ENCODE measurements at regions not wholly inside any gene's neighbourhood (a gene's known extent, or its start where the extent isn't known, plus 50 kb on each side); places are given as distances from the start of the nearest gene placed in this dataset.

DNA sequence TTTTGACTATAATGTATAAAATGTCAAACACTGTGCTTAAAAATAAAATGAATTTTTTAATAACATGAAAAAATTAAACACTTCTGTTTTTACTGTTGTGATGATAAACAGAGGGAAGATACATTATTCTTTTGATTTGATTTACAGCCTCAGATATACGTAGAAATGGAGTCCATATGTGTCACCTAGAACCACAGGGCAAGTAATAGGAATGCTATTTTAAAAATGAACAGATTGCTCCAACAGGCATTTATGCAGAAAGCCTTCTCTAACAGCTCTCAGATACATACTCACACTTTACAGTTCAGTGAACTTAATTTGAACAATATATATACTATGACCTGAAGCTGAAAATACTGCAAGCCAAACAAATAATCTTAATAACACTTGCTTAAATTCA, 1551.0 kb downstream of the GRIK2 start:
- H2AFZ ChIP-seq (ENCODE audit: control insufficient read depth, low read depth, low read length): no peak overlapping the region
- H3K9me3 ChIP-seq (replicated peaks; ENCODE audit: control insufficient read depth, insufficient read depth, low read length): no peaks in the 10 kb centered on the region
- ChIA-PET SMC1A (ENCODE audit: uncharacterized antibody, unreplicated experiment) (interaction anchor here (1.2 to 1.7 kb wide), 2 partner anchors 8 to 178 kb away, joined by 3 read pairs; no protein-coding TSS in a partner anchor), CTCF (interaction anchor here (1.0 kb wide), 1 partner anchor 94 kb away, joined by 3 read pairs; no protein-coding TSS in a partner anchor), RAD21 (ENCODE audit: unreplicated experiment) (no interaction called here), POLR2A (no interaction called here)
- intact Hi-C loops (cut with micrococcal nuclease; ENCODE audit: unreplicated experiment) (no loop called here), in situ Hi-C loops (cut with MboI) (no loop called here)
- WGBS (ENCODE audit: insufficient coverage, insufficient replicate concordance, low lambda C conversion rate, missing lambda C conversion rate): 0% methylated on average over 1 of the region's 1 CpG
- ATAC-seq (no peak), DNase-seq (ENCODE audit: low read depth, low spot score) (no peak), FAIRE-seq (no peak)
- H3K79me2 ChIP-seq (ENCODE audit: control insufficient read depth, insufficient read depth, low read length): no peaks in the 10 kb centered on the region
- H3K4me2 ChIP-seq (ENCODE audit: control insufficient read depth, insufficient read depth): no peak overlapping the region
- TF ChIP-seq, protein P1, sequence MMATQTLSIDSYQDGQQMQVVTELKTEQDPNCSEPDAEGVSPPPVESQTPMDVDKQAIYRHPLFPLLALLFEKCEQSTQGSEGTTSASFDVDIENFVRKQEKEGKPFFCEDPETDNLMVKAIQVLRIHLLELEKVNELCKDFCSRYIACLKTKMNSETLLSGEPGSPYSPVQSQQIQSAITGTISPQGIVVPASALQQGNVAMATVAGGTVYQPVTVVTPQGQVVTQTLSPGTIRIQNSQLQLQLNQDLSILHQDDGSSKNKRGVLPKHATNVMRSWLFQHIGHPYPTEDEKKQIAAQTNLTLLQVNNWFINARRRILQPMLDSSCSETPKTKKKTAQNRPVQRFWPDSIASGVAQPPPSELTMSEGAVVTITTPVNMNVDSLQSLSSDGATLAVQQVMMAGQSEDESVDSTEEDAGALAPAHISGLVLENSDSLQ (IDR thresholded peaks at IDR 0.05): no peak
- TF ChIP-seq ETV6 (conservative IDR thresholded peaks at IDR 0.05 in 1 of 2, IDR thresholded peaks at IDR 0.05 in 1 of 2; ENCODE audit: borderline replicate concordance in 1 of 2, low read depth in 1 of 2) (no peak), ZNF384 (IDR thresholded peaks at IDR 0.05; ENCODE audit: borderline replicate concordance, low read depth, low read length) (no peak), MEF2B (IDR thresholded peaks at IDR 0.05; ENCODE audit: partially characterized antibody, poor library complexity, severe bottlenecking) (no peak), FOXM1 (IDR thresholded peaks at IDR 0.05; ENCODE audit: low read depth, low read length) (no peak), NFXL1 (IDR thresholded peaks at IDR 0.05; ENCODE audit: borderline replicate concordance) (no peak), CHD4 (IDR thresholded peaks at IDR 0.05) (no peak), MYB (IDR thresholded peaks at IDR 0.05; ENCODE audit: borderline replicate concordance, low read depth, low read length) (no peak), IRF4 (IDR thresholded peaks at IDR 0.05; ENCODE audit: low read depth, low read length) (no peak), JUNB (IDR thresholded peaks at IDR 0.05) (no peak), PAX5 (IDR thresholded peaks at IDR 0.05; ENCODE audit: borderline replicate concordance, low read depth, low read length) (no peak), SREBF1 (IDR thresholded peaks at IDR 0.05; ENCODE audit: low read length) (no peak), CHD2 (IDR thresholded peaks at IDR 0.05; ENCODE audit: borderline replicate concordance, low read depth, low read length) (no peak), SIX5 (IDR thresholded peaks at IDR 0.05; ENCODE audit: low read depth, low read length, severe bottlenecking) (no peak)
- TF ChIP-seq, protein P2, sequence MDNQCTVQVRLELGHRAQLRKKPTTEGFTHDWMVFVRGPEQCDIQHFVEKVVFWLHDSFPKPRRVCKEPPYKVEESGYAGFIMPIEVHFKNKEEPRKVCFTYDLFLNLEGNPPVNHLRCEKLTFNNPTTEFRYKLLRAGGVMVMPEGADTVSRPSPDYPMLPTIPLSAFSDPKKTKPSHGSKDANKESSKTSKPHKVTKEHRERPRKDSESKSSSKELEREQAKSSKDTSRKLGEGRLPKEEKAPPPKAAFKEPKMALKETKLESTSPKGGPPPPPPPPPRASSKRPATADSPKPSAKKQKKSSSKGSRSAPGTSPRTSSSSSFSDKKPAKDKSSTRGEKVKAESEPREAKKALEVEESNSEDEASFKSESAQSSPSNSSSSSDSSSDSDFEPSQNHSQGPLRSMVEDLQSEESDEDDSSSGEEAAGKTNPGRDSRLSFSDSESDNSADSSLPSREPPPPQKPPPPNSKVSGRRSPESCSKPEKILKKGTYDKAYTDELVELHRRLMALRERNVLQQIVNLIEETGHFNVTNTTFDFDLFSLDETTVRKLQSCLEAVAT (IDR thresholded peaks at IDR 0.05): no peak
- TF ChIP-seq, protein P3, sequence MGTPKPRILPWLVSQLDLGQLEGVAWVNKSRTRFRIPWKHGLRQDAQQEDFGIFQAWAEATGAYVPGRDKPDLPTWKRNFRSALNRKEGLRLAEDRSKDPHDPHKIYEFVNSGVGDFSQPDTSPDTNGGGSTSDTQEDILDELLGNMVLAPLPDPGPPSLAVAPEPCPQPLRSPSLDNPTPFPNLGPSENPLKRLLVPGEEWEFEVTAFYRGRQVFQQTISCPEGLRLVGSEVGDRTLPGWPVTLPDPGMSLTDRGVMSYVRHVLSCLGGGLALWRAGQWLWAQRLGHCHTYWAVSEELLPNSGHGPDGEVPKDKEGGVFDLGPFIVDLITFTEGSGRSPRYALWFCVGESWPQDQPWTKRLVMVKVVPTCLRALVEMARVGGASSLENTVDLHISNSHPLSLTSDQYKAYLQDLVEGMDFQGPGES (IDR thresholded peaks at IDR 0.05): no peak
- BruUV-seq (replicated peaks): no TSS peak
- no peaks in the 10 kb centered on the region for H3K4me1 ChIP-seq (ENCODE audit: control insufficient read depth, insufficient read depth, low read length)
- H3K4me3 ChIP-seq: no peak overlapping the region
- H3K27me3 ChIP-seq (replicated peaks in 1 of 2; ENCODE audit: control insufficient read depth in 2 of 2, insufficient read depth in 2 of 2, low read length in 1 of 2): no peaks in the 10 kb centered on the region
- H4K20me1 ChIP-seq (ENCODE audit: control insufficient read depth, insufficient read depth): no peaks in the 10 kb centered on the region
- H3K9ac ChIP-seq (ENCODE audit: control insufficient read depth, insufficient read depth, low read length): no peak overlapping the region
- no peaks in the 10 kb centered on the region for H3K36me3 ChIP-seq (ENCODE audit: control insufficient read depth in 2 of 2, insufficient read depth in 2 of 2, low read length in 1 of 2)
- no peak overlapping the region for H3K27ac ChIP-seq (ENCODE audit: control insufficient read depth, insufficient read depth)
